K562 (cell line): ENCODE measurements at regions not wholly inside any gene's neighbourhood (a gene's known extent, or its start where the extent isn't known, plus 50 kb on each side); places are given as distances from the start of the nearest gene placed in this dataset.

Experiments used
- ATAC-seq: fragments of 200-7000 bp; cut with Tn5 transposase; 3 replicates; pipeline ENCODE4 v1.9.1; 2020; ENCODE audit warnings: moderate library complexity
- BruUV-seq: library from RNA; stranded (reverse); fragments of 400-500 nt; replicated peaks from 2 replicates; lab custom pipeline; 2021; lab: Mats Ljungman, UMichigan
- CTCF ChIA-PET: fragments of 300-600 bp; formaldehyde crosslinking; extraction: SDS; loops from one replicate; lab custom pipeline; 2021; ENCODE audit warnings: low intra/inter-chr PET ratio; lab: Yijun Ruan, JAX
- POLR2A ChIA-PET: fragments of 300-600, 350-650 bp; sonication (Branson Sonifier 250); formaldehyde crosslinking; extraction: SDS; loops from one replicate; lab custom pipeline; 2021; ENCODE audit warnings: antibody characterized with exemption, inconsistent platforms; lab: Yijun Ruan, JAX
- DNase-seq, 4 experiments: peaks; one replicate each; pipeline versions ENCODE4 v3.0.0 to v3.0.0-alpha.2; 2011 to 2018; ENCODE audit warnings: low spot score in 3 of 4, mixed read lengths in 3 of 4; ENCODE audit errors: extremely low read depth in 1 of 4
- FAIRE-seq: peaks from 2 replicates; lab custom pipeline; 2011; peaks lifted over from hg19 to GRCh38; lab: Jason Lieb, UNC
- H2AFZ ChIP-seq: 2 replicates; pipeline ENCODE4 v1.6.0; 2011; ENCODE audit warnings: low read depth, low read length, control low read depth, inconsistent platforms
- H3K27ac ChIP-seq: fragments of 200-600 bp; 3 replicates; pipeline ENCODE4 v1.8.0; 2011; ENCODE audit warnings: low read depth, mild to moderate bottlenecking, control low read depth, inconsistent platforms, low read length, moderate library complexity, mixed read lengths; ENCODE audit errors: extremely low read depth
- H3K27me3 ChIP-seq, 2 experiments: fragments of 300-600 bp in 1 of 2; 2 replicates in 1 of 2; 3 replicates in 1 of 2; pipeline versions ENCODE4 v1.6.0 to v1.8.0; 2011; ENCODE audit warnings: inconsistent platforms in 2 of 2, low read length in 2 of 2, mild to moderate bottlenecking in 1 of 2, mixed read lengths in 1 of 2, moderate library complexity in 1 of 2; ENCODE audit not compliant: control insufficient read depth in 2 of 2, insufficient read depth in 2 of 2
- H3K36me3 ChIP-seq: fragments of 300-600 bp; 3 replicates; pipeline ENCODE4 v1.8.0; 2011; ENCODE audit warnings: mild to moderate bottlenecking, low read length, inconsistent platforms; ENCODE audit not compliant: control insufficient read depth, insufficient read depth
- H3K4me1 ChIP-seq, 2 experiments: fragments of 200-600 bp in 1 of 2; replicated peaks in 1 of 2; 2 replicates in 1 of 2; 3 replicates in 1 of 2; pipeline versions ENCODE4 v1.5.1 to v1.8.0; 2011; ENCODE audit warnings: inconsistent platforms in 2 of 2, low read length in 2 of 2, mild to moderate bottlenecking in 1 of 2, mixed read lengths in 1 of 2, moderate library complexity in 1 of 2; ENCODE audit not compliant: control insufficient read depth in 2 of 2, insufficient read depth in 2 of 2
- H3K4me2 ChIP-seq: 2 replicates; pipeline ENCODE4 v1.6.1; 2011; ENCODE audit warnings: low read length, control low read depth, inconsistent platforms, mixed read lengths; ENCODE audit not compliant: insufficient read depth
- H3K4me3 ChIP-seq: fragments of 200-600 bp; sonication (generic), shearing (Covaris generic); 2 replicates; pipeline ENCODE4 v1.5.1; 2016; ENCODE audit warnings: control low read depth, inconsistent platforms
- H3K79me2 ChIP-seq: fragments of 200-600 bp; 3 replicates; pipeline ENCODE4 v1.8.0; 2011; ENCODE audit warnings: low read length, inconsistent platforms; ENCODE audit not compliant: control insufficient read depth, insufficient read depth
- H3K9ac ChIP-seq, 2 experiments: 2 replicates each; pipeline versions ENCODE4 v1.6.0 to v1.6.1; 2011; ENCODE audit warnings: low read depth in 2 of 2, low read length in 2 of 2, control low read depth in 1 of 2, inconsistent platforms in 1 of 2, mild to moderate bottlenecking in 1 of 2, mixed read lengths in 1 of 2; ENCODE audit not compliant: insufficient read depth in 1 of 2
- H3K9me1 ChIP-seq: one replicate; pipeline ENCODE4 v1.6.0; 2011; ENCODE audit warnings: inconsistent platforms, mild to moderate bottlenecking, low read length, moderate library complexity; ENCODE audit not compliant: control insufficient read depth, insufficient read depth
- H3K9me3 ChIP-seq: replicated peaks from 2 replicates; pipeline ENCODE4 v1.5.1; 2011; ENCODE audit warnings: low read depth, low read length, inconsistent platforms; ENCODE audit not compliant: control insufficient read depth, insufficient read depth
- H4K20me1 ChIP-seq: replicated peaks from 2 replicates; pipeline ENCODE4 v1.6.1; 2011; ENCODE audit warnings: low read length, inconsistent platforms, mixed read lengths; ENCODE audit not compliant: control insufficient read depth, insufficient read depth
- CTCFL ChIP-seq: IDR thresholded peaks from 2 replicates; pipeline ENCODE4 v1.6.1; 2011; ENCODE audit warnings: borderline replicate concordance, low read depth, mild to moderate bottlenecking, moderate library complexity, low read length; ENCODE audit not compliant: insufficient read depth, poor library complexity, severe bottlenecking
- DLX4 ChIP-seq: fragments of 250-450 bp; sonication (Bioruptor Pico); IDR thresholded peaks from 2 replicates; pipeline ENCODE4 v1.6.1; 2021; ENCODE audit warnings: mild to moderate bottlenecking
- E2F3 ChIP-seq: fragments of 250-450 bp; sonication (Bioruptor Pico); IDR thresholded peaks from 2 replicates; pipeline ENCODE4 v1.4.0; 2020; ENCODE audit warnings: mild to moderate bottlenecking
- EP300 ChIP-seq: IDR thresholded peaks from 2 replicates; pipeline ENCODE4 v1.6.1; 2012; ENCODE audit warnings: low read length, improper control_type of control experiment
- NFIC ChIP-seq: fragments of 450-650 bp; IDR thresholded peaks from 2 replicates; pipeline ENCODE4 v1.6.1; 2017; ENCODE audit warnings: mild to moderate bottlenecking, inconsistent platforms
- PHF21A ChIP-seq: fragments of 450-650 bp; IDR thresholded peaks from 2 replicates; pipeline ENCODE4 v1.6.1; 2017; ENCODE audit warnings: low read depth, borderline replicate concordance
- POLR3A ChIP-seq: IDR thresholded peaks from 2 replicates; pipeline ENCODE4 v1.6.1; 2011; ENCODE audit warnings: borderline replicate concordance, mild to moderate bottlenecking, moderate library complexity; ENCODE audit not compliant: insufficient read length, insufficient read depth; ENCODE audit errors: extremely low read depth
- PYGO2 ChIP-seq: fragments of 450-650 bp; IDR thresholded peaks from 2 replicates; pipeline ENCODE4 v1.6.1; 2016; ENCODE audit warnings: mild to moderate bottlenecking, missing genetic modification characterization, moderate library complexity, missing compliant biosample characterization
- SMAD4 ChIP-seq: fragments of 250-450 bp; sonication (Bioruptor Pico); conservative IDR thresholded peaks from 2 replicates; pipeline ENCODE4 v1.8.0; 2021; ENCODE audit warnings: inconsistent platforms, mild to moderate bottlenecking, moderate library complexity
- SRSF3 ChIP-seq: fragments of 200-400 bp; formaldehyde crosslinking; IDR thresholded peaks from 2 replicates; pipeline ENCODE4 v1.6.1; 2016; ENCODE audit warnings: mild to moderate bottlenecking, low read length, moderate library complexity; ENCODE audit not compliant: insufficient read depth
- TFAM ChIP-seq: fragments of 250-450 bp; sonication (Bioruptor Pico); conservative IDR thresholded peaks from 2 replicates; pipeline ENCODE4 v1.5.0; 2021; ENCODE audit warnings: mild to moderate bottlenecking, moderate library complexity
- USF1 ChIP-seq: sonication (generic); formaldehyde crosslinking; IDR thresholded peaks from 2 replicates; pipeline ENCODE4 v1.9.0; 2022; ENCODE audit warnings: mild to moderate bottlenecking, missing genetic modification reagents
- ZNF316 ChIP-seq: fragments of 450-650 bp; IDR thresholded peaks from 2 replicates; pipeline ENCODE4 v1.6.1; 2016
- ZNF668 ChIP-seq: fragments of 250-450 bp; sonication (Bioruptor Pico); IDR thresholded peaks from 2 replicates; pipeline ENCODE4 v1.8.0; 2022; ENCODE audit warnings: mild to moderate bottlenecking, inconsistent platforms
- ZNF766 ChIP-seq: fragments of 200-800 bp; sonication (Bioruptor generic); conservative IDR thresholded peaks from 2 replicates; pipeline ENCODE4 v1.6.1; 2016; ENCODE audit warnings: missing genetic modification characterization, missing compliant biosample characterization
- ZSCAN32 ChIP-seq: fragments of 450-650 bp; formaldehyde crosslinking; IDR thresholded peaks from 2 replicates; pipeline ENCODE4 v1.4.0; 2020; ENCODE audit warnings: mild to moderate bottlenecking, moderate library complexity
- WGBS: fragments of 100-300 bp; shearing (Covaris generic); methylation state at CpG from one replicate; pipeline ENCODE4 v1.1.6; 2016; ENCODE audit warnings: low coverage, mixed read lengths; ENCODE audit not compliant: insufficient coverage; ENCODE audit errors: missing lambda C conversion rate; 5-methylcytosine and 5-hydroxymethylcytosine counted together
- in situ Hi-C: fragments of 300-500 bp; cut with MboI; formaldehyde crosslinking; loops from 4 replicates; pipeline ENCODE4 v1.15.0; 2018; ENCODE audit warnings: inconsistent platforms, mixed read lengths
- intact Hi-C: fragments of 100-400 bp; cut with micrococcal nuclease; formaldehyde crosslinking; loops from 2 replicates; pipeline ENCODE4 v1.14.2; 2022
- TF ChIP-seq, protein P1 (sequence below): fragments of 250-450 bp; sonication (Bioruptor Pico); IDR thresholded peaks from 2 replicates; pipeline ENCODE4 v1.4.0; 2020; ENCODE audit warnings: mild to moderate bottlenecking, moderate library complexity

DNA sequence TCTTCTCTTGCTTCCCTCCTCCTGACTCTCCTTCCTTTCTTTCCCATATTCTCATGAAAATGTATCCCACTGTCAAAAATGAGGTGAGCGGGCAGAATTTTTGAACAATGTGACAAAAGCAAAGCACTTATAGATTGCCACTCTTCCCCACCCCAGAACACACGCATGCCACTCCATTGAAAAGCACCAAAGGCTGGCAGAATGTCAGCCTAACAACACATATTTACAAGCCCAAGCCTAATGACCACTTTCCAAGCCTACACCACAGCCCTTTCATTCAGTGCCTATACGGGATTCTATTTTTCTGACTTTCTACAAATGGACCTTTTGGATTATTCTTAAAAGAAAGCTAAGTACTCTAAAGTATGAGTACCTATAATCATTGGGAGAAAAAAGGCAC, 62.9 kb upstream of the METAP2 start (continued):
- TF ChIP-seq E2F3 (CRISPR knock-in tag) = no peak
- TF ChIP-seq SRSF3 = no peak
- no peak for TF ChIP-seq ZNF316
- no peak for TF ChIP-seq ZNF766 (CRISPR knock-in tag)
- no peak for TF ChIP-seq TFAM
- TF ChIP-seq ZNF668 (CRISPR knock-in tag) = no peak
- no peak for TF ChIP-seq EP300

- DNase-seq (no peak), FAIRE-seq (no peak), ATAC-seq (no peak)
- intact Hi-C loops (no loop called here), in situ Hi-C loops (no loop called here)
- Histone ChIP-seq H3K27me3 (peaks cover 13 to 30% of the 10 kb centered on the region in 2 experiments; a peak in 4 of 5 replicates), H3K9me1 (no peaks in the 10 kb centered on the region), H3K27ac (no peak overlapping the region), H3K4me1 (no peaks in the 10 kb centered on the region; a peak in 2 of 5 replicates), H3K4me3 (no peak overlapping the region), H3K9ac (no peak overlapping the region), H4K20me1 (no peaks in the 10 kb centered on the region), H3K79me2 (no peaks in the 10 kb centered on the region), H3K9me3 (no peaks in the 10 kb centered on the region), H2AFZ (no peak overlapping the region), H3K36me3 (no peaks in the 10 kb centered on the region), H3K4me2 (no peak overlapping the region)
- CTCF ChIA-PET = no interaction called here
- POLR2A ChIA-PET = interaction anchor here (0.6 kb wide), 1 partner anchor 12 kb away, joined by 3 read pairs; no protein-coding TSS in a partner anchor
- 22% methylated on average over 3 of the region's 3 CpGs for WGBS
- no TSS peak for BruUV-seq
- TF ChIP-seq ZSCAN32 (no peak), NFIC (no peak), CTCFL (no peak), SMAD4 (no peak), DLX4 (CRISPR knock-in tag) (no peak), USF1 (CRISPR knock-in tag) (no peak), PYGO2 (tag) (no peak), ZNF668 (CRISPR knock-in tag) (no peak), PHF21A (no peak), POLR3A (no peak)
- TF ChIP-seq, protein P1, sequence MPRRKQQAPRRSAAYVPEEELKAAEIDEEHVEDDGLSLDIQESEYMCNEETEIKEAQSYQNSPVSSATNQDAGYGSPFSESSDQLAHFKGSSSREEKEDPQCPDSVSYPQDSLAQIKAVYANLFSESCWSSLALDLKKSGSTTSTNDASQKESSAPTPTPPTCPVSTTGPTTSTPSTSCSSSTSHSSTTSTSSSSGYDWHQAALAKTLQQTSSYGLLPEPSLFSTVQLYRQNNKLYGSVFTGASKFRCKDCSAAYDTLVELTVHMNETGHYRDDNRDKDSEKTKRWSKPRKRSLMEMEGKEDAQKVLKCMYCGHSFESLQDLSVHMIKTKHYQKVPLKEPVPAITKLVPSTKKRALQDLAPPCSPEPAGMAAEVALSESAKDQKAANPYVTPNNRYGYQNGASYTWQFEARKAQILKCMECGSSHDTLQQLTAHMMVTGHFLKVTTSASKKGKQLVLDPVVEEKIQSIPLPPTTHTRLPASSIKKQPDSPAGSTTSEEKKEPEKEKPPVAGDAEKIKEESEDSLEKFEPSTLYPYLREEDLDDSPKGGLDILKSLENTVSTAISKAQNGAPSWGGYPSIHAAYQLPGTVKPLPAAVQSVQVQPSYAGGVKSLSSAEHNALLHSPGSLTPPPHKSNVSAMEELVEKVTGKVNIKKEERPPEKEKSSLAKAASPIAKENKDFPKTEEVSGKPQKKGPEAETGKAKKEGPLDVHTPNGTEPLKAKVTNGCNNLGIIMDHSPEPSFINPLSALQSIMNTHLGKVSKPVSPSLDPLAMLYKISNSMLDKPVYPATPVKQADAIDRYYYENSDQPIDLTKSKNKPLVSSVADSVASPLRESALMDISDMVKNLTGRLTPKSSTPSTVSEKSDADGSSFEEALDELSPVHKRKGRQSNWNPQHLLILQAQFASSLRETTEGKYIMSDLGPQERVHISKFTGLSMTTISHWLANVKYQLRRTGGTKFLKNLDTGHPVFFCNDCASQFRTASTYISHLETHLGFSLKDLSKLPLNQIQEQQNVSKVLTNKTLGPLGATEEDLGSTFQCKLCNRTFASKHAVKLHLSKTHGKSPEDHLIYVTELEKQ (CRISPR knock-in tag) = no peak
Measured at GRCh38 chr12:95411466-95411865, 62.5 kb upstream of the METAP2 start.
